AG10803 (cell line): ENCODE measurements at regions not wholly inside any gene's neighbourhood (a gene's known extent, or its start where the extent isn't known, plus 50 kb on each side); places are given as distances from the start of the nearest gene placed in this dataset.
"Not testable (repeated sequence)": the region's sequence is repeated elsewhere in the genome, so short reads cannot be mapped to it uniquely, and the experiment has no call there.

Source experiments
- DNase-seq: peaks from one replicate; pipeline ENCODE4 v3.0.0; 2010; ENCODE audit warnings: low read depth
- H3K4me3 ChIP-seq: 2 replicates; pipeline ENCODE4 v1.5.1; 2011; ENCODE audit warnings: mild to moderate bottlenecking, low read length, control low read depth
- TF ChIP-seq, protein P1 (sequence below): conservative IDR thresholded peaks from 2 replicates; pipeline ENCODE4 v1.5.1; 2011; ENCODE audit warnings: mild to moderate bottlenecking, low read length, control low read depth, inconsistent platforms

DNA sequence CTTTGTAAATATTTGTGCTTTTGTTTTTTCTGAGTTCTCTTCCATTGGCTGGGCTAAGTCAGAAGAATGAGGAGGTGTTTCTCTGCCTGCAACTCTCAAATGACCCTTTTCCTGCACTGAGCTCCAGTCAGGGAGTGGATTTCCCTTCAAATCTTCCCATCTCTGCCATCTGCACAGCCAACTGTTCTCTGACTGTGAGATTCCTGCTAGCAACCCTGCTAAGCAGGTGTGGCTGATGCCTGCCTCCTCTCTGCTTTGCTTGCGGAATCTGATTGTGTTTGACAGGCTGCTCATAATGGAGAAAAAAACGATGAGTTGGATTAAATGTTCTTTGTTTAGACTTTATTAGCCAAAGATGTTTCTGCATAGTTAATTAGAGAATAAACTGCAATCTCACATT, 519.8 kb downstream of the TMEM114 start:
- TF ChIP-seq, protein P1, sequence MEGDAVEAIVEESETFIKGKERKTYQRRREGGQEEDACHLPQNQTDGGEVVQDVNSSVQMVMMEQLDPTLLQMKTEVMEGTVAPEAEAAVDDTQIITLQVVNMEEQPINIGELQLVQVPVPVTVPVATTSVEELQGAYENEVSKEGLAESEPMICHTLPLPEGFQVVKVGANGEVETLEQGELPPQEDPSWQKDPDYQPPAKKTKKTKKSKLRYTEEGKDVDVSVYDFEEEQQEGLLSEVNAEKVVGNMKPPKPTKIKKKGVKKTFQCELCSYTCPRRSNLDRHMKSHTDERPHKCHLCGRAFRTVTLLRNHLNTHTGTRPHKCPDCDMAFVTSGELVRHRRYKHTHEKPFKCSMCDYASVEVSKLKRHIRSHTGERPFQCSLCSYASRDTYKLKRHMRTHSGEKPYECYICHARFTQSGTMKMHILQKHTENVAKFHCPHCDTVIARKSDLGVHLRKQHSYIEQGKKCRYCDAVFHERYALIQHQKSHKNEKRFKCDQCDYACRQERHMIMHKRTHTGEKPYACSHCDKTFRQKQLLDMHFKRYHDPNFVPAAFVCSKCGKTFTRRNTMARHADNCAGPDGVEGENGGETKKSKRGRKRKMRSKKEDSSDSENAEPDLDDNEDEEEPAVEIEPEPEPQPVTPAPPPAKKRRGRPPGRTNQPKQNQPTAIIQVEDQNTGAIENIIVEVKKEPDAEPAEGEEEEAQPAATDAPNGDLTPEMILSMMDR: no peak
- DNase-seq: no peak
- H3K4me3 ChIP-seq: no peak overlapping the region

DNA sequence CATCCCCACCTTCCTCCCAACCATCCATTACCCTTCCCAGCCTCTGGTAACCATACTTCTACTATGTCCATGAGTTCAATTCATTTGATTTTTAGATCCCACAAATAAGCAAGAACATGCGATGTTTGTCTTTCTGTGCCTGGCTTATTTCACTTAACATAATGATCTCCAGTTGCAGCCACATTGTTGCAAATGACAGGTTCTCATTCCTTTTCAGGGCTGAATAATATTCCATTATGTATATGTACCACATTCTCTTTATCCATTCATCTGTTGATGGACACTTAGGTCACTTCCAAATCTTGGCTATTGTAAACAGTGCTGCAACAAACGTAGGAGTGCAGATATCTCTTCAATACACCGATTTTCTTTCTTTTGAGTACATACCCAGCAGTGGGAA, 522.1 kb downstream of the TMEM114 start:
- not testable (repeated sequence) for H3K4me3 ChIP-seq, DNase-seq

DNA sequence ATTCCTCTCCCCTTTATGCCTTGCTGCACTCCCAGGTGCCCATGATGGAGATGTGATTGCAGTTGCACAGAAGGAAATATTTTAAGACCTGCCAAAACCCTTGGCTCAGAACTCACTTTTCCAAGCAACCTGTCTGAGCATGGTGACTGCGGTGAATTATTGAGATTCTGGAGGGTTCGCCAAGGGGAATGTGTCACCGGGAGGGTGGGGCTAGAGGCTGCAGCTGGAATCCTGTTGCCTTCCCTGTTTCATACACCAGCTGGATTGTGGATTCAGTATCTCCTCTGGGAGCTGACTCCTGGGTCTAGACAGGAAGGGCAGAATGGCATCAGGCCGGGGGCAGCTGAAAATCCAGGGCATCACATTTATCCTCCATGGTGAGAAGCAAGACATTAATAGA, 527.2 kb downstream of the TMEM114 start:
- TF ChIP-seq, protein P1: no peak
- DNase-seq: no peak
- no peak overlapping the region for H3K4me3 ChIP-seq

DNA sequence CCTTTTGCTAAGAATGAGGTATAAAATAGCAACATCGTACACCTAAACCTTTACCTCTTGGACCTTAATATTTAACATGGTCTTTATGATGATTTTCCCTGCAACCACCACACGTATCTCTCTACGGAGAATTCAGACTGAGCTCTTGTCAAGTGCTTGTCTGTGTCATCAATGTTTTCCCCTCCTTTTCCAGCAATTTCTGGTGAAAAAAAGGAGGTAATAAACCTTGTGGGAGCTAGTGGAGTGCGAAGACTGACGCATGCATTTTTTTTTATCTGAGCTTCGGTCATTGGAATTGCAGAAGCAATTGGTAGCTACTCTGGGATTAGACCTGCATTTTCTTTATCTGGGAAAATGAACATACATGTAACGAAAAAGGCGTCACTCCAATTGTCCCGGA, 527.6 kb downstream of the TMEM114 start:
- TF ChIP-seq, protein P1: no peak
- DNase-seq: no peak
- no peak overlapping the region for H3K4me3 ChIP-seq

DNA sequence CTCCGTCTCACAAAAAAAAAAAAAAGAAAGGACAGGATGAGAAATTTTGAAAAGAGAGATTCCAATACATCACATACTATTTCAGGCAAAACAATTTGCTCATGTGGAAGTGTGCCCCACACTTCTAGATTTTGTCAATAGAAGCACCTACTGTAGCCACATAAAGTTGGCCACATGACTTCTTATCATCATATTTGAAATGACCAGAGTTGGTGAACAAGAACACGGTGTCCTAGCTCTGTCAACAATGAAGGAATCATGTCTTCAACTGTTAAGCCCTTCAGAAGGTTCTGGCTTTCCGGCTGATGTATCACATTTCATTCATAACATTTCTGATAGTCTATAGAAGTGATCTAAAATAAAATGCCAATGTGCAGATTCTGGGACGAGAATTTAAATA, 534.5 kb downstream of the TMEM114 start:
- H3K4me3 ChIP-seq: no peak overlapping the region
- TF ChIP-seq, protein P1: no peak
- DNase-seq: no peak

DNA sequence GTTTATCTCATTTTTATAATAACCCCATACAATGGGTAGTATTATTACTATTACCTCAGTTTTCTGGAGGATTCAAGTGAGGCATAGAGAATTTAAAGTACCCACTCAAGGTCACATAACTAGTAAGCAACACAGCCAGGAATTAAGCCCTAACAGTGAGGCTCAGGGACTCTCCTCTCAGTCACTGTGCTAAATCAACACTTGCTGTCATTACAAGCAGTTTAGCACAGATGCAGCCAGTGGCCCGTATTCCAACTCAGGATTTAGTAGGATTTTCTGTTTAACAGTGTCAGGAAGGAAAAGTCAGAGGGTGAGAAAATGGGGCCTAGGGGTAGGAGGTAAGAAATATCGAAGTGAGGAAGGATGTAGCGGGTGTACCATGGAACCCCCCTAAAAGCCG, 536.9 kb downstream of the TMEM114 start:
- TF ChIP-seq, protein P1: no peak
- H3K4me3 ChIP-seq: no peak overlapping the region
- DNase-seq: no peak

DNA sequence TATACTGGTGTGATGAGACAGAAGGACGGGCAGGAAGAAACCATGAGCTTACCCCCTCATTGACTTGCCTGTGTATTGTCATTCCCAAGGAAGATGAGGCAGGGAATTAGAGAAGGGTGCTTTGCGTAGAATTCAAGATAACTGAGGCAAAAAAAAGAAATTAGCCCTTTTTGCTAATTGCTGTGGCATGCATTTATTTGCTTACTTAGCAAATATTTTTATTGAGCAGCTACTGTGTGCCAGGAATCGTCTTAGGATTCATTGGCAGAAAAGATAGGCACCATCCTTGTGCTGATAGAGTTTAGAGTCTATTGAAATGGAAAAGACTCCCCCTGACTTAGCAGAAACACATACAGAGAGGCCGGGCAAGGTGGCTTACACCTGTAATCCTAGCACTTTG, 541.9 kb downstream of the TMEM114 start:
- H3K4me3 ChIP-seq: no peak overlapping the region
- no peak for DNase-seq
- TF ChIP-seq, protein P1: no peak

DNA sequence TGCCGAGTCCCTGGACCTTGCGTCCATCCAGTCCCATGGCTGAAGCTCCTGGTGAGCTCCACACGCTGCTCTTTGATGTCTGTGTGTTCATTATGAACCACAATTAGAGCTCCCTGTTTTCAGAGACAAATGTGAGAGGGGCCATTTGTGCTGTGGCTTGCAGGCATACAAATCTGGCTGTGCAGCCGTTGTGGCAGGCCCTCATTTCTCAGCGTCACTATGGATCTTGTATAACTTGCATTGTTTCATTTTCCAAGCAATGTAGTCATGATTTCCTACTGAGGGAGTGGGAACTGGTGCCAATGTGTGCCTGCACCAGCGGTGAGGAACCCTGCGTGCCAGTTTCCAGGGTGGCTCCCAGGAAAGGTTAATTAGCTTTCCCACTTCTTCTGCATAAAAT, 542.6 kb downstream of the TMEM114 start:
- H3K4me3 ChIP-seq: no peak overlapping the region
- no peak for DNase-seq
- TF ChIP-seq, protein P1: no peak
